ENCODE measurements at regions not wholly inside any gene's neighbourhood (a gene's known extent, or its start where the extent isn't known, plus 50 kb on each side); places are given as distances from the start of the nearest gene placed in this dataset.

- TF ChIP-seq POLR2A (IDR thresholded peaks at IDR 0.05) (no peak), EP300 (IDR thresholded peaks at IDR 0.05) (no peak), POLR2AphosphoS5 (IDR thresholded peaks at IDR 0.05) (no peak), CTCF (IDR thresholded peaks at IDR 0.05) (no peak)
- WGBS, 2 donors: 75 to 81% methylated on average over 1 of the region's 1 CpG
- intact Hi-C loops (cut with DNase I): no loop called here
Observed at GRCh38 chr4:83876047-83876446, 340.1 kb downstream of the GPAT3 start.

GRCh38 chr4:83875437-83875836 is 339.5 kb downstream of the GPAT3 start:
- Histone ChIP-seq H3K4me3 (no peak overlapping the region), H3K36me3 (no peaks in the 10 kb centered on the region), H3K4me1 (no peaks in the 10 kb centered on the region), H3K27me3 (no peaks in the 10 kb centered on the region), H3K9me3 (no peaks in the 10 kb centered on the region), H3K27ac (no peak overlapping the region)
- no peak for TF ChIP-seq POLR2A (IDR thresholded peaks at IDR 0.05)
- TF ChIP-seq CTCF (IDR thresholded peaks at IDR 0.05): no peak
- TF ChIP-seq EP300 (IDR thresholded peaks at IDR 0.05): no peak
- TF ChIP-seq POLR2AphosphoS5 (IDR thresholded peaks at IDR 0.05): no peak
- intact Hi-C loops (cut with DNase I): no loop called here
- no peak for DNase-seq
- 73 to 78% methylated on average over 2 of the region's 2 CpGs for WGBS, 2 donors

More at GRCh38 chr4:83876047-83876446, 340.1 kb downstream of the GPAT3 start:
- no peak overlapping the region for H3K4me3 ChIP-seq
- no peak overlapping the region for H3K27ac ChIP-seq
- H3K27me3 ChIP-seq: no peaks in the 10 kb centered on the region
- H3K36me3 ChIP-seq: no peaks in the 10 kb centered on the region
- DNase-seq: no peak
- no peaks in the 10 kb centered on the region for H3K4me1 ChIP-seq
- no peaks in the 10 kb centered on the region for H3K9me3 ChIP-seq

GRCh38 chr4:83873996-83874395 is 338.1 kb downstream of the GPAT3 start:
- 90 to 96% methylated on average over 2 of the region's 2 CpGs for WGBS, 2 donors
- H3K9me3 ChIP-seq: no peaks in the 10 kb centered on the region
- no peaks in the 10 kb centered on the region for H3K4me1 ChIP-seq
- TF ChIP-seq CTCF (IDR thresholded peaks at IDR 0.05) (no peak), EP300 (IDR thresholded peaks at IDR 0.05) (no peak), POLR2A (IDR thresholded peaks at IDR 0.05) (no peak), POLR2AphosphoS5 (IDR thresholded peaks at IDR 0.05) (no peak)
- DNase-seq: no peak
- H3K27me3 ChIP-seq: no peaks in the 10 kb centered on the region
- H3K4me3 ChIP-seq: no peak overlapping the region
- no peak overlapping the region for H3K27ac ChIP-seq
- no peaks in the 10 kb centered on the region for H3K36me3 ChIP-seq
- intact Hi-C loops (cut with DNase I): no loop called here

- Histone ChIP-seq H3K27me3 (no peaks in the 10 kb centered on the region), H3K36me3 (no peaks in the 10 kb centered on the region), H3K27ac (no peak overlapping the region), H3K4me1 (no peaks in the 10 kb centered on the region), H3K9me3 (no peaks in the 10 kb centered on the region), H3K4me3 (no peak overlapping the region)
- intact Hi-C loops (cut with DNase I): no loop called here
- TF ChIP-seq EP300 (IDR thresholded peaks at IDR 0.05) (no peak), POLR2A (IDR thresholded peaks at IDR 0.05) (no peak), POLR2AphosphoS5 (IDR thresholded peaks at IDR 0.05) (no peak), CTCF (IDR thresholded peaks at IDR 0.05) (no peak)
- no peak for DNase-seq
- 69 to 73% methylated on average over 5 of the region's 5 CpGs for WGBS, 2 donors
Observed at GRCh38 chr4:83870328-83870950, 334.5 kb downstream of the GPAT3 start.
